ENCODE measurements at regions not wholly inside any gene's neighbourhood (a gene's known extent, or its start where the extent isn't known, plus 50 kb on each side); places are given as distances from the start of the nearest gene placed in this dataset.

DNA sequence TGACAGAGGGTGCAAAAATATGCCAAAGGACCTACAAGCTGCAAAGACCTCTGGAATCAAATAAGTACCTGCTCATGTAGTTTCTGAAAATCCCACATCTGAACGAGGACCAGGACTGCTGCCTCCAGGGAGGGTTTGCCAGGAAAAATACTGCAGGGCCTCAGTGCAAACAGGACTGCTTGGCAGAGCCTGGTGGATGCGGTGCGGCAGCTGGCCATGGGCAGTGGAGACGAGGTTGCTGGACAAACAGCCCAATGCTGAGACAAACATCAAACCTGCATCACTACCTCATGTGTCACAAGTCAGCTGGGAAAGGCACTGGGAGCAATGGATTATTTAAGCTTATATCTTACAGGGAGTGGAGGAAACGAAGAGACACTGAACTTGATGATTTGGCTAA lies 238.8 kb downstream of the PAX1 start:
- TF ChIP-seq ZNF274 (IDR thresholded peaks at IDR 0.05; ENCODE audit: low read depth, low read length): no peak
- no peak for TF ChIP-seq SUZ12 (IDR thresholded peaks at IDR 0.05; ENCODE audit: extremely low read depth, insufficient read depth, insufficient read length)
- TF ChIP-seq YY1 (IDR thresholded peaks at IDR 0.05; ENCODE audit: insufficient read depth, insufficient read length): no peak
- Histone ChIP-seq H3K4me3 (ENCODE audit: insufficient read length, low read depth) (no peak overlapping the region), H3K4me1 (ENCODE audit: insufficient read depth, insufficient read length) (no peaks in the 10 kb centered on the region), H3K9ac (ENCODE audit: insufficient read length, low read depth) (no peak overlapping the region), H3K9me3 (ENCODE audit: insufficient read depth, low read length) (no peaks in the 10 kb centered on the region), H3K36me3 (ENCODE audit: insufficient read depth, insufficient read length, low read length) (no peaks in the 10 kb centered on the region), H3K27me3 (ENCODE audit: insufficient read depth, insufficient read length) (no peaks in the 10 kb centered on the region)
- no peak for DNase-seq (ENCODE audit: low read depth, low spot score)

- Histone ChIP-seq H3K4me1 (ENCODE audit: insufficient read depth, insufficient read length) (no peaks in the 10 kb centered on the region), H3K27me3 (ENCODE audit: insufficient read depth, insufficient read length) (no peaks in the 10 kb centered on the region), H3K4me3 (ENCODE audit: insufficient read length, low read depth) (no peak overlapping the region), H3K9me3 (ENCODE audit: insufficient read depth, low read length) (no peaks in the 10 kb centered on the region), H3K36me3 (ENCODE audit: insufficient read depth, insufficient read length, low read length) (no peaks in the 10 kb centered on the region), H3K9ac (ENCODE audit: insufficient read length, low read depth) (no peak overlapping the region)
- DNase-seq (ENCODE audit: low read depth, low spot score): no peak
- TF ChIP-seq YY1 (IDR thresholded peaks at IDR 0.05; ENCODE audit: insufficient read depth, insufficient read length): no peak
- TF ChIP-seq ZNF274 (IDR thresholded peaks at IDR 0.05; ENCODE audit: low read depth, low read length): no peak
- TF ChIP-seq SUZ12 (IDR thresholded peaks at IDR 0.05; ENCODE audit: extremely low read depth, insufficient read depth, insufficient read length): no peak
Observed at GRCh38 chr20:21941941-21942805, 236.7 kb downstream of the PAX1 start.

GRCh38 chr20:21936720-21937380 lies 231.4 kb downstream of the PAX1 start:
- Histone ChIP-seq H3K36me3 (ENCODE audit: insufficient read depth, insufficient read length, low read length) (no peaks in the 10 kb centered on the region), H3K27me3 (ENCODE audit: insufficient read depth, insufficient read length) (no peaks in the 10 kb centered on the region), H3K9me3 (ENCODE audit: insufficient read depth, low read length) (peaks cover 12% of the 10 kb centered on the region; the same call in 1 of the 2 replicates), H3K4me1 (ENCODE audit: insufficient read depth, insufficient read length) (no peaks in the 10 kb centered on the region), H3K4me3 (ENCODE audit: insufficient read length, low read depth) (no peak overlapping the region), H3K9ac (ENCODE audit: insufficient read length, low read depth) (no peak overlapping the region)
- TF ChIP-seq ZNF274 (IDR thresholded peaks at IDR 0.05; ENCODE audit: low read depth, low read length) (no peak), SUZ12 (IDR thresholded peaks at IDR 0.05; ENCODE audit: extremely low read depth, insufficient read depth, insufficient read length) (no peak), YY1 (IDR thresholded peaks at IDR 0.05; ENCODE audit: insufficient read depth, insufficient read length) (no peak)
- peak; percentile 61 for DNase-seq (ENCODE audit: low read depth, low spot score)

GRCh38 chr20:21936261-21936660 lies 230.8 kb downstream of the PAX1 start:
- peaks cover 12% of the 10 kb centered on the region; the same call in 1 of the 2 replicates for H3K9me3 ChIP-seq (ENCODE audit: insufficient read depth, low read length)
- H3K4me3 ChIP-seq (ENCODE audit: insufficient read length, low read depth): no peak overlapping the region
- H3K9ac ChIP-seq (ENCODE audit: insufficient read length, low read depth): no peak overlapping the region
- TF ChIP-seq ZNF274 (IDR thresholded peaks at IDR 0.05; ENCODE audit: low read depth, low read length) (no peak), YY1 (IDR thresholded peaks at IDR 0.05; ENCODE audit: insufficient read depth, insufficient read length) (no peak), SUZ12 (IDR thresholded peaks at IDR 0.05; ENCODE audit: extremely low read depth, insufficient read depth, insufficient read length) (no peak)
- no peak for DNase-seq (ENCODE audit: low read depth, low spot score)
- no peaks in the 10 kb centered on the region for H3K27me3 ChIP-seq (ENCODE audit: insufficient read depth, insufficient read length)
- H3K4me1 ChIP-seq (ENCODE audit: insufficient read depth, insufficient read length): no peaks in the 10 kb centered on the region
- no peaks in the 10 kb centered on the region for H3K36me3 ChIP-seq (ENCODE audit: insufficient read depth, insufficient read length, low read length)

GRCh38 chr20:21933526-21933925 lies 228.1 kb downstream of the PAX1 start:
- no peak for DNase-seq (ENCODE audit: low read depth, low spot score)
- no peaks in the 10 kb centered on the region for H3K27me3 ChIP-seq (ENCODE audit: insufficient read depth, insufficient read length)
- H3K9me3 ChIP-seq (ENCODE audit: insufficient read depth, low read length): peaks cover 12% of the 10 kb centered on the region; the same call in 1 of the 2 replicates
- TF ChIP-seq SUZ12 (IDR thresholded peaks at IDR 0.05; ENCODE audit: extremely low read depth, insufficient read depth, insufficient read length): no peak
- TF ChIP-seq ZNF274 (IDR thresholded peaks at IDR 0.05; ENCODE audit: low read depth, low read length): no peak
- no peak for TF ChIP-seq YY1 (IDR thresholded peaks at IDR 0.05; ENCODE audit: insufficient read depth, insufficient read length)
- no peak overlapping the region for H3K4me3 ChIP-seq (ENCODE audit: insufficient read length, low read depth)
- H3K9ac ChIP-seq (ENCODE audit: insufficient read length, low read depth): no peak overlapping the region
- H3K36me3 ChIP-seq (ENCODE audit: insufficient read depth, insufficient read length, low read length): no peaks in the 10 kb centered on the region
- H3K4me1 ChIP-seq (ENCODE audit: insufficient read depth, insufficient read length): no peaks in the 10 kb centered on the region

- Histone ChIP-seq H3K36me3 (ENCODE audit: insufficient read depth, insufficient read length, low read length) (no peaks in the 10 kb centered on the region), H3K9me3 (ENCODE audit: insufficient read depth, low read length) (no peaks in the 10 kb centered on the region), H3K9ac (ENCODE audit: insufficient read length, low read depth) (no peak overlapping the region), H3K4me3 (ENCODE audit: insufficient read length, low read depth) (no peak overlapping the region), H3K4me1 (ENCODE audit: insufficient read depth, insufficient read length) (no peaks in the 10 kb centered on the region), H3K27me3 (ENCODE audit: insufficient read depth, insufficient read length) (no peaks in the 10 kb centered on the region)
- TF ChIP-seq SUZ12 (IDR thresholded peaks at IDR 0.05; ENCODE audit: extremely low read depth, insufficient read depth, insufficient read length) (no peak), ZNF274 (IDR thresholded peaks at IDR 0.05; ENCODE audit: low read depth, low read length) (no peak), YY1 (IDR thresholded peaks at IDR 0.05; ENCODE audit: insufficient read depth, insufficient read length) (no peak)
- DNase-seq (ENCODE audit: low read depth, low spot score): no peak
Observed at GRCh38 chr20:21921251-21921650, 215.8 kb downstream of the PAX1 start.

- TF ChIP-seq ZNF274 (IDR thresholded peaks at IDR 0.05; ENCODE audit: low read depth, low read length) (no peak), SUZ12 (IDR thresholded peaks at IDR 0.05; ENCODE audit: extremely low read depth, insufficient read depth, insufficient read length) (no peak), YY1 (IDR thresholded peaks at IDR 0.05; ENCODE audit: insufficient read depth, insufficient read length) (no peak)
- H3K27me3 ChIP-seq (ENCODE audit: insufficient read depth, insufficient read length): no peaks in the 10 kb centered on the region
- no peak for DNase-seq (ENCODE audit: low read depth, low spot score)
- H3K4me1 ChIP-seq (ENCODE audit: insufficient read depth, insufficient read length): no peaks in the 10 kb centered on the region
- H3K36me3 ChIP-seq (ENCODE audit: insufficient read depth, insufficient read length, low read length): no peaks in the 10 kb centered on the region
- H3K9me3 ChIP-seq (ENCODE audit: insufficient read depth, low read length): no peaks in the 10 kb centered on the region
- H3K9ac ChIP-seq (ENCODE audit: insufficient read length, low read depth): no peak overlapping the region
- H3K4me3 ChIP-seq (ENCODE audit: insufficient read length, low read depth): no peak overlapping the region
Observed at GRCh38 chr20:21920211-21920610, 214.7 kb downstream of the PAX1 start.
